Suprapubic skin (tissue), 4 donors: ENCODE measurements at regions not wholly inside any gene's neighbourhood (a gene's known extent, or its start where the extent isn't known, plus 50 kb on each side); places are given as distances from the start of the nearest gene placed in this dataset.

Source experiments
- DNase-seq, 2 donors: peaks; one replicate each; pipeline ENCODE4 v3.0.0-alpha.2; 2019; ENCODE audit warnings: low spot score in 2 of 2
- H3K27ac ChIP-seq: fragments of 200-600 bp; sonication (generic); one replicate; pipeline ENCODE4 v1.5.1; 2019
- H3K27me3 ChIP-seq: fragments of 200-600 bp; sonication (generic); one replicate; pipeline ENCODE4 v1.5.1; 2019
- H3K36me3 ChIP-seq: fragments of 200-600 bp; sonication (generic); one replicate; pipeline ENCODE4 v1.5.1; 2019
- H3K4me1 ChIP-seq: fragments of 200-600 bp; sonication (generic); one replicate; pipeline ENCODE4 v1.5.1; 2019
- H3K4me3 ChIP-seq: fragments of 200-600 bp; sonication (generic); one replicate; pipeline ENCODE4 v1.5.1; 2019; ENCODE audit warnings: mild to moderate bottlenecking
- H3K9me3 ChIP-seq: fragments of 200-600 bp; sonication (generic); one replicate; pipeline ENCODE4 v1.5.1; 2019
- EP300 ChIP-seq: sonication (generic); formaldehyde crosslinking; IDR thresholded peaks from one replicate; pipeline ENCODE4 v1.6.1; 2017; ENCODE audit warnings: antibody characterized with exemption
- POLR2A ChIP-seq, 2 donors: fragments of 450-650 bp; IDR thresholded peaks; one replicate each; pipeline ENCODE4 v1.6.1; 2017; ENCODE audit warnings: antibody characterized with exemption in 2 of 2, mild to moderate bottlenecking in 2 of 2, moderate library complexity in 2 of 2
- POLR2AphosphoS5 ChIP-seq, 3 donors: sonication (generic); formaldehyde crosslinking; IDR thresholded peaks; one replicate each; pipeline ENCODE4 v1.6.1; 2017; ENCODE audit warnings: antibody characterized with exemption in 3 of 3
- WGBS: methylation state at CpG from one replicate; pipeline ENCODE4 v1.1.5; 2018; 5-methylcytosine and 5-hydroxymethylcytosine counted together
- TF ChIP-seq, protein P1 (sequence below), 2 donors: fragments of 200-600 bp in 1 of 2; fragments of 450-650 bp in 1 of 2; sonication (generic) in 1 of 2; IDR thresholded peaks; one replicate each; pipeline ENCODE4 v1.5.1; 2016 to 2019; ENCODE audit warnings: antibody characterized with exemption in 2 of 2, mild to moderate bottlenecking in 1 of 2, moderate library complexity in 1 of 2

GRCh38 chr5:17399931-17400330, 98.1 kb upstream of the TAF11L2 start:
- Histone ChIP-seq H3K4me1 (no peaks in the 10 kb centered on the region), H3K4me3 (no peak overlapping the region), H3K27ac (no peak overlapping the region), H3K9me3 (no peaks in the 10 kb centered on the region), H3K27me3 (peaks cover 12% of the 10 kb centered on the region), H3K36me3 (no peaks in the 10 kb centered on the region)
- no peak for DNase-seq
- WGBS = 80% methylated on average over 3 of the region's 3 CpGs
- TF ChIP-seq POLR2A (IDR thresholded peaks at IDR 0.05) (no peak), EP300 (no peak), POLR2AphosphoS5 (IDR thresholded peaks at IDR 0.05) (no peak)
- TF ChIP-seq, protein P1, sequence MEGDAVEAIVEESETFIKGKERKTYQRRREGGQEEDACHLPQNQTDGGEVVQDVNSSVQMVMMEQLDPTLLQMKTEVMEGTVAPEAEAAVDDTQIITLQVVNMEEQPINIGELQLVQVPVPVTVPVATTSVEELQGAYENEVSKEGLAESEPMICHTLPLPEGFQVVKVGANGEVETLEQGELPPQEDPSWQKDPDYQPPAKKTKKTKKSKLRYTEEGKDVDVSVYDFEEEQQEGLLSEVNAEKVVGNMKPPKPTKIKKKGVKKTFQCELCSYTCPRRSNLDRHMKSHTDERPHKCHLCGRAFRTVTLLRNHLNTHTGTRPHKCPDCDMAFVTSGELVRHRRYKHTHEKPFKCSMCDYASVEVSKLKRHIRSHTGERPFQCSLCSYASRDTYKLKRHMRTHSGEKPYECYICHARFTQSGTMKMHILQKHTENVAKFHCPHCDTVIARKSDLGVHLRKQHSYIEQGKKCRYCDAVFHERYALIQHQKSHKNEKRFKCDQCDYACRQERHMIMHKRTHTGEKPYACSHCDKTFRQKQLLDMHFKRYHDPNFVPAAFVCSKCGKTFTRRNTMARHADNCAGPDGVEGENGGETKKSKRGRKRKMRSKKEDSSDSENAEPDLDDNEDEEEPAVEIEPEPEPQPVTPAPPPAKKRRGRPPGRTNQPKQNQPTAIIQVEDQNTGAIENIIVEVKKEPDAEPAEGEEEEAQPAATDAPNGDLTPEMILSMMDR (IDR thresholded peaks at IDR 0.05) = no peak

GRCh38 chr5:17400724-17401469, 97.1 kb upstream of the TAF11L2 start:
- Histone ChIP-seq H3K27ac (no peak overlapping the region), H3K27me3 (peaks cover 12% of the 10 kb centered on the region), H3K36me3 (no peaks in the 10 kb centered on the region), H3K4me3 (no peak overlapping the region), H3K9me3 (no peaks in the 10 kb centered on the region), H3K4me1 (no peaks in the 10 kb centered on the region)
- WGBS = 84% methylated on average over 11 of the region's 11 CpGs
- TF ChIP-seq POLR2A (IDR thresholded peaks at IDR 0.05) (no peak), EP300 (no peak), POLR2AphosphoS5 (IDR thresholded peaks at IDR 0.05) (no peak)
- TF ChIP-seq, protein P1 (IDR thresholded peaks at IDR 0.05) = no peak
- no peak for DNase-seq

DNA sequence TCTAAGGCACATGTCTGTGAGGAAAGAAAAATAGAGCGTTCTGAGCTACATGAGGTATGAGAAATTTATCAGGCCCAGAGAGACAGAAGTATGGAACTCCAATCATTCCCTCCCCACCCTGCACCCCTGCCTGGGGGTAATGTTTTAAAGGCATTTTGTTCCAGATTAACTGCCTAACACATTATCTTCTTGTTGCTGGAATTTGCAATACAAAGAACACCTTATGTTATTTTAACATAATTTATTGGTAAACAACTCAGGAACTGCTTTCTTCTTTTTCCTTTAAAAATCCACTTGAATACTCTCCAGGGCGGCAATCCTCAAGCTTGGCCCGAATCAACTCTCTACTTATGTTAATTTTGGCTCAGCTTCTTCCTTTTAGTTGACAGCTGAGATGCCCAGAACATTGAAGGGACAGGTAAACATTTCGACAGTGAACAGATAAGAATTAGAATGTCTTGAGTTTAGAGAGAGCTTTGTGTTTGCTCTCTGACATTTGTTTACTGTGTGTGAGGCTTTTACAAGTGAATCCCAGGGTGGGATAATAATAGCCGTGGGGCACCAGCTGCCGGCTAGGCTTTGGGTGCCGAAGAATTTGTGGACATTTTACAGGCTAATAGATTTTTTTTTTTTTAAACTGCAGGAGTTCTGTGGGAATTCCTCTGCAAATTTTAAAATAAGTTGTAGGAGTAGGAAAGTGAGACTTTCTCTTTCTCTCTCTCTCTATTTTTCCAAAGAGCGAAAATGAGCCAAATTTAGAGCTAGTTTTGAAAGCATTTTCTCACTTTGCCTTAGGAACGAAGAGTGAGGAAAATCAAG, 96.4 kb upstream of the TAF11L2 start:
- Histone ChIP-seq H3K4me3 (no peak overlapping the region), H3K36me3 (no peaks in the 10 kb centered on the region), H3K4me1 (no peaks in the 10 kb centered on the region), H3K27me3 (peaks cover 12% of the 10 kb centered on the region), H3K27ac (no peak overlapping the region), H3K9me3 (no peaks in the 10 kb centered on the region)
- WGBS = 54% methylated on average over 9 of the region's 9 CpGs
- TF ChIP-seq, protein P1 (IDR thresholded peaks at IDR 0.05) = no peak
- no peak for TF ChIP-seq POLR2AphosphoS5 (IDR thresholded peaks at IDR 0.05)
- no peak for TF ChIP-seq POLR2A (IDR thresholded peaks at IDR 0.05)
- TF ChIP-seq EP300 = no peak
- no peak for DNase-seq

- DNase-seq = no peak
- Histone ChIP-seq H3K9me3 (no peaks in the 10 kb centered on the region), H3K27ac (no peak overlapping the region), H3K4me1 (no peaks in the 10 kb centered on the region), H3K36me3 (no peaks in the 10 kb centered on the region), H3K4me3 (no peak overlapping the region), H3K27me3 (peaks cover 12% of the 10 kb centered on the region)
- WGBS = 52% methylated on average over 10 of the region's 10 CpGs
- TF ChIP-seq, protein P1 (IDR thresholded peaks at IDR 0.05) = no peak
- TF ChIP-seq POLR2AphosphoS5 (IDR thresholded peaks at IDR 0.05) (no peak), EP300 (no peak), POLR2A (IDR thresholded peaks at IDR 0.05) (no peak)
Measured at GRCh38 chr5:17402289-17403121, 95.5 kb upstream of the TAF11L2 start.
